H9 (cell line): ENCODE measurements at regions not wholly inside any gene's neighbourhood (a gene's known extent, or its start where the extent isn't known, plus 50 kb on each side); places are given as distances from the start of the nearest gene placed in this dataset.

Experiments used
- DNase-seq: peaks from one replicate; pipeline ENCODE4 v3.0.0-alpha.2; 2017
- H2AFZ ChIP-seq: one replicate; pipeline ENCODE4 v1.6.1; 2013; ENCODE audit warnings: mild to moderate bottlenecking, low read length, control low read depth, moderate library complexity
- H2AK5ac ChIP-seq: 2 replicates; pipeline ENCODE4 v1.6.1; 2013; ENCODE audit warnings: low read length, control low read depth, mixed read lengths; ENCODE audit not compliant: insufficient read length
- H2BK120ac ChIP-seq: one replicate; pipeline ENCODE4 v1.6.1; 2013; ENCODE audit warnings: low read depth, mild to moderate bottlenecking, low read length, control low read depth, inconsistent platforms; ENCODE audit not compliant: poor library complexity, severe bottlenecking
- H2BK12ac ChIP-seq: 2 replicates; pipeline ENCODE4 v1.6.1; 2013; ENCODE audit warnings: low read length, control low read depth, mixed read lengths, low read depth; ENCODE audit not compliant: insufficient read length
- H2BK15ac ChIP-seq: 2 replicates; pipeline ENCODE4 v1.6.1; 2013; ENCODE audit warnings: low read depth, low read length, control low read depth
- H2BK20ac ChIP-seq: one replicate; pipeline ENCODE4 v1.6.1; 2013; ENCODE audit warnings: low read depth, mild to moderate bottlenecking, low read length, control low read depth, inconsistent platforms; ENCODE audit not compliant: poor library complexity, severe bottlenecking
- H2BK5ac ChIP-seq: 2 replicates; pipeline ENCODE4 v1.6.1; 2013; ENCODE audit warnings: low read length, control low read depth, mixed read lengths; ENCODE audit not compliant: insufficient read length
- H3K14ac ChIP-seq: 2 replicates; pipeline ENCODE4 v1.6.1; 2013; ENCODE audit warnings: low read length, control low read depth; ENCODE audit not compliant: insufficient read depth
- H3K18ac ChIP-seq: 2 replicates; pipeline ENCODE4 v1.6.1; 2013; ENCODE audit warnings: low read depth, mild to moderate bottlenecking, mixed read lengths, low read length, control low read depth; ENCODE audit not compliant: insufficient read length
- H3K23ac ChIP-seq: 2 replicates; pipeline ENCODE4 v1.6.1; 2013; ENCODE audit warnings: low read length, control low read depth, mixed read lengths, low read depth; ENCODE audit not compliant: insufficient read length
- H3K23me2 ChIP-seq: 2 replicates; pipeline ENCODE4 v1.6.1; 2013; ENCODE audit warnings: low read depth, mild to moderate bottlenecking, mixed read lengths, low read length, control low read depth; ENCODE audit not compliant: insufficient read length, poor library complexity, severe bottlenecking
- H3K27ac ChIP-seq: 2 replicates; pipeline ENCODE4 v1.5.1; 2013; ENCODE audit warnings: low read length, control low read depth, mixed read lengths, low read depth; ENCODE audit not compliant: insufficient read length
- H3K27me3 ChIP-seq: 2 replicates; pipeline ENCODE4 v1.6.1; 2013; ENCODE audit warnings: low read length, control low read depth, inconsistent platforms; ENCODE audit not compliant: insufficient read depth
- H3K4ac ChIP-seq: 2 replicates; pipeline ENCODE4 v1.6.1; 2013; ENCODE audit warnings: low read depth, mild to moderate bottlenecking, control low read depth, inconsistent platforms, low read length, moderate library complexity
- H3K4me1 ChIP-seq: 2 replicates; pipeline ENCODE4 v1.6.1; 2013; ENCODE audit warnings: low read length, control low read depth, inconsistent platforms; ENCODE audit not compliant: insufficient read depth
- H3K4me2 ChIP-seq: 2 replicates; pipeline ENCODE4 v1.6.1; 2013; ENCODE audit warnings: low read length, control low read depth, mixed read lengths; ENCODE audit not compliant: insufficient read length, insufficient read depth
- H3K56ac ChIP-seq: 2 replicates; pipeline ENCODE4 v1.6.1; 2013; ENCODE audit warnings: low read depth, mild to moderate bottlenecking, mixed read lengths, low read length, control low read depth; ENCODE audit not compliant: insufficient read length
- H3K79me1 ChIP-seq: 2 replicates; pipeline ENCODE4 v1.6.1; 2013; ENCODE audit warnings: low read depth, mild to moderate bottlenecking, moderate library complexity, low read length, control low read depth, inconsistent platforms; ENCODE audit not compliant: insufficient read depth, poor library complexity, severe bottlenecking
- H3K79me2 ChIP-seq: 2 replicates; pipeline ENCODE4 v1.6.1; 2013; ENCODE audit warnings: low read length, control low read depth, inconsistent platforms; ENCODE audit not compliant: insufficient read depth
- H3K9ac ChIP-seq: 2 replicates; pipeline ENCODE4 v1.6.1; 2013; ENCODE audit warnings: low read length, control low read depth, mixed read lengths; ENCODE audit not compliant: insufficient read length; ENCODE audit errors: extremely low read depth
- H3K9me3 ChIP-seq: one replicate; pipeline ENCODE4 v1.6.1; 2013; ENCODE audit warnings: low read depth, low read length, inconsistent platforms; ENCODE audit not compliant: control insufficient read depth
- H3T11ph ChIP-seq: one replicate; pipeline ENCODE4 v1.6.1; 2013; ENCODE audit warnings: mild to moderate bottlenecking, low read length, control low read depth, inconsistent platforms
- H4K20me1 ChIP-seq: one replicate; pipeline ENCODE4 v1.6.1; 2013; ENCODE audit not compliant: control insufficient read depth, insufficient read length, insufficient read depth
- H4K5ac ChIP-seq: 2 replicates; pipeline ENCODE4 v1.6.1; 2013; ENCODE audit warnings: low read depth, mild to moderate bottlenecking, mixed read lengths, low read length, control low read depth; ENCODE audit not compliant: insufficient read length
- H4K8ac ChIP-seq: replicated peaks from 2 replicates; pipeline ENCODE4 v1.6.1; 2013; ENCODE audit warnings: low read length, control low read depth, mixed read lengths, low read depth; ENCODE audit not compliant: insufficient read length
- H4K91ac ChIP-seq: 2 replicates; pipeline ENCODE4 v1.6.1; 2013; ENCODE audit warnings: low read depth, mild to moderate bottlenecking, moderate library complexity, mixed read lengths, low read length, control low read depth; ENCODE audit not compliant: insufficient read length
- H3K27ac Mint-ChIP-seq, 3 experiments: 2 replicates in 2 of 3; 3 replicates in 1 of 3; pipeline ENCODE4 v1.8.0; 2020 to 2021; ENCODE audit warnings: mixed read lengths in 3 of 3, mild to moderate bottlenecking in 1 of 3, moderate library complexity in 1 of 3
- H3K27me3 Mint-ChIP-seq: 2 replicates; pipeline ENCODE4 v1.8.0; 2021; ENCODE audit warnings: low read depth, mild to moderate bottlenecking, moderate library complexity, mixed read lengths
- H3K36me3 Mint-ChIP-seq, 3 experiments: 2 replicates in 2 of 3; 3 replicates in 1 of 3; pipeline ENCODE4 v1.8.0; 2020 to 2021; ENCODE audit warnings: low read depth in 3 of 3, mixed read lengths in 3 of 3; ENCODE audit not compliant: insufficient read depth in 1 of 3
- H3K4me1 Mint-ChIP-seq, 2 experiments: 2 replicates each; pipeline ENCODE4 v1.8.0; 2020; ENCODE audit warnings: mixed read lengths in 2 of 2
- H3K4me3 Mint-ChIP-seq, 2 experiments: 2 replicates in 1 of 2; 3 replicates in 1 of 2; pipeline ENCODE4 v1.8.0; 2020 to 2021; ENCODE audit warnings: mild to moderate bottlenecking in 2 of 2, mixed read lengths in 2 of 2, moderate library complexity in 1 of 2
- H3K9me3 Mint-ChIP-seq, 2 experiments: 2 replicates in 1 of 2; 3 replicates in 1 of 2; pipeline ENCODE4 v1.8.0; 2020; ENCODE audit warnings: mild to moderate bottlenecking in 2 of 2, mixed read lengths in 2 of 2, moderate library complexity in 1 of 2
- WGBS: extraction: QIAGEN DNeasy Blood & Tissue Kit; methylation state at CpG from one replicate; pipeline ENCODE4 v1.1.7; 2013; ENCODE audit warnings: missing lambda C conversion rate, low lambda C conversion rate, mixed read lengths; ENCODE audit not compliant: insufficient read length; ENCODE audit errors: extremely low coverage; 5-methylcytosine and 5-hydroxymethylcytosine counted together
- TF ChIP-seq, protein P1 (sequence below): fragments of 200-600 bp; sonication (generic); conservative IDR thresholded peaks from 3 replicates; pipeline ENCODE4 v1.8.0; 2021; ENCODE audit warnings: antibody characterized with exemption, mild to moderate bottlenecking

DNA sequence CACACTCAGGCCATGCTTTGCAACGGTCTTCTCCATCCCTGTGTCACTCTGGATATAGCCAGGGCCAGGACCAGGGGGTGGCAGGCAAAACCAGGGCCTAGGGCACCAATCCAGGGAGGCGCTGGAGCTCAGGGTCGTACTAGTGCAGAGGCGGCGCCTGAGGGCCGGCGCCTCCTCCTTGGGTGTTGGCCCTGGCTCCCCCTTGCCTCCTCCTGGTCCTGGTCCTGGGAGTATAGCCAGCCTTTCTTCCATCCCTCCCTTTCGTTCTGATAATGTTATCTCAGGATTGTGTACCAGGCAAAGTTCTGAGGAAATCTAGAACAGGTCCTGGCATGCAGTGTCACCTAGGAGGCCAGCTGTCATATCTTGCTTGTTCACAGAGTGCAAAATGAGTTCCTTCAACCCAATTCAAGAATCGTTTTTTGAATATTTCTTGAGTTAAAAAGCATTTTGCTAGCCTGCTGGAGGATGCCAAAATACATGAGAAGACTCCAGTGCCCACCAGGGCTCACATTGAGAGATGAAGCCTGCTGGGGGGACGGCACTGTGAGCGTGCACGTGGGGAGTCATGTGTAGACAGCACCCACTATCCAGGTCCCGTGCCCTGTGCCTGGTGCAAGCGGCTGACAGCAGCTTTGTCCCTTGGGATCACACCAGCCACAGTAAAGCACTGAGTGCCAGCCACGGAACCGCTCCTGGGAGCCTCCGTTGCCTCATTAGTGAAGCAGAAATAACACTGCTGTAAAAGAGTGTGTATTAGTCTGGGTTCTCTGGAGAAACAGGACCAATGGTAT, 106.9 kb upstream of the C7orf33 start:
- no peak overlapping the region for H3K27ac ChIP-seq
- no peak overlapping the region for H4K8ac ChIP-seq
- DNase-seq = no peak
- no peaks in the 10 kb centered on the region for H3K9me3 ChIP-seq
- Mint-ChIP-seq H3K36me3 (no peaks in the 10 kb centered on the region), H3K9me3 (no peaks in the 10 kb centered on the region; a peak in 1 of 5 replicates), H3K4me1 (peaks cover 17 to 18% of the 10 kb centered on the region in 2 experiments), H3K27ac (peak overlapping the region in 1 of 3 experiments; percentile 79; a peak in 1 of 7 replicates), H3K4me3 (no peak overlapping the region), H3K27me3 (peaks cover 2% of the 10 kb centered on the region)
- no CpG with 5 or more reads among the region's 17 CpGs for WGBS
- H2BK5ac ChIP-seq = no peak overlapping the region
- peaks cover 2% of the 10 kb centered on the region; the same call in 1 of the 2 replicates for H3K27me3 ChIP-seq
- H2BK20ac ChIP-seq = no peak overlapping the region
- no peak overlapping the region for H4K5ac ChIP-seq
- H3K23me2 ChIP-seq = no peaks in the 10 kb centered on the region
- H3K4me1 ChIP-seq = peaks cover 1% of the 10 kb centered on the region; the same call in 1 of the 2 replicates
- no peak overlapping the region for H3K9ac ChIP-seq
- H4K91ac ChIP-seq = no peak overlapping the region
- H2AK5ac ChIP-seq = no peak overlapping the region
- H2BK120ac ChIP-seq = no peak overlapping the region
- H3K4ac ChIP-seq = no peak overlapping the region
- H2BK15ac ChIP-seq = no peak overlapping the region
- H3K23ac ChIP-seq = no peak overlapping the region
- H3K56ac ChIP-seq = no peak overlapping the region
- no peak overlapping the region for H2BK12ac ChIP-seq
- no peak overlapping the region for H2AFZ ChIP-seq
- H3K79me2 ChIP-seq = no peaks in the 10 kb centered on the region
- H3K79me1 ChIP-seq = no peaks in the 10 kb centered on the region
- H3K4me2 ChIP-seq = no peak overlapping the region
- H3K18ac ChIP-seq = no peak overlapping the region
- no peak overlapping the region for H3K14ac ChIP-seq
- no peaks in the 10 kb centered on the region for H4K20me1 ChIP-seq
- TF ChIP-seq, protein P1, sequence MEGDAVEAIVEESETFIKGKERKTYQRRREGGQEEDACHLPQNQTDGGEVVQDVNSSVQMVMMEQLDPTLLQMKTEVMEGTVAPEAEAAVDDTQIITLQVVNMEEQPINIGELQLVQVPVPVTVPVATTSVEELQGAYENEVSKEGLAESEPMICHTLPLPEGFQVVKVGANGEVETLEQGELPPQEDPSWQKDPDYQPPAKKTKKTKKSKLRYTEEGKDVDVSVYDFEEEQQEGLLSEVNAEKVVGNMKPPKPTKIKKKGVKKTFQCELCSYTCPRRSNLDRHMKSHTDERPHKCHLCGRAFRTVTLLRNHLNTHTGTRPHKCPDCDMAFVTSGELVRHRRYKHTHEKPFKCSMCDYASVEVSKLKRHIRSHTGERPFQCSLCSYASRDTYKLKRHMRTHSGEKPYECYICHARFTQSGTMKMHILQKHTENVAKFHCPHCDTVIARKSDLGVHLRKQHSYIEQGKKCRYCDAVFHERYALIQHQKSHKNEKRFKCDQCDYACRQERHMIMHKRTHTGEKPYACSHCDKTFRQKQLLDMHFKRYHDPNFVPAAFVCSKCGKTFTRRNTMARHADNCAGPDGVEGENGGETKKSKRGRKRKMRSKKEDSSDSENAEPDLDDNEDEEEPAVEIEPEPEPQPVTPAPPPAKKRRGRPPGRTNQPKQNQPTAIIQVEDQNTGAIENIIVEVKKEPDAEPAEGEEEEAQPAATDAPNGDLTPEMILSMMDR = no peak
- no peak overlapping the region for H3T11ph ChIP-seq
